Activated T-helper 17 cell treated with anti-CD3 and anti-CD28 coated beads, Interleukin-2, amount 50 U/mL, for 72 hours (primary cell): ENCODE measurements at regions not wholly inside any gene's neighbourhood (a gene's known extent, or its start where the extent isn't known, plus 50 kb on each side); places are given as distances from the start of the nearest gene placed in this dataset.

Source experiments
- ATAC-seq: fragments of 150-1000 bp; cut with Tn5 transposase; replicated peaks from 2 replicates; pipeline ENCODE4 v1.10.0; 2021; ENCODE audit warnings: mild to moderate bottlenecking, moderate library complexity
- H3K27ac Mint-ChIP-seq: one replicate; pipeline ENCODE4 v1.8.0; 2022; ENCODE audit warnings: mixed read lengths
- H3K27me3 Mint-ChIP-seq: one replicate; pipeline ENCODE4 v1.8.0; 2022; ENCODE audit warnings: mixed read lengths
- H3K36me3 Mint-ChIP-seq: one replicate; pipeline ENCODE4 v1.8.0; 2022; ENCODE audit warnings: low read depth, mild to moderate bottlenecking, mixed read lengths
- H3K4me1 Mint-ChIP-seq: one replicate; pipeline ENCODE4 v1.8.0; 2022; ENCODE audit warnings: mixed read lengths
- H3K4me3 Mint-ChIP-seq: one replicate; pipeline ENCODE4 v1.8.0; 2022; ENCODE audit warnings: mild to moderate bottlenecking, mixed read lengths
- H3K9me3 Mint-ChIP-seq: one replicate; pipeline ENCODE4 v1.8.0; 2022; ENCODE audit warnings: mixed read lengths

- Mint-ChIP-seq H3K27me3 (no peaks in the 10 kb centered on the region), H3K4me3 (no peak overlapping the region), H3K27ac (no peak overlapping the region), H3K4me1 (no peaks in the 10 kb centered on the region), H3K36me3 (no peaks in the 10 kb centered on the region), H3K9me3 (peaks cover 10% of the 10 kb centered on the region)
- ATAC-seq: no peak
These were observed 748.2 kb upstream of the CELF4 start for GRCh38 chr18:38313831-38314230.

GRCh38 chr18:38312532-38312931 is 746.9 kb upstream of the CELF4 start:
- no peaks in the 10 kb centered on the region for H3K36me3 Mint-ChIP-seq
- H3K4me3 Mint-ChIP-seq: no peak overlapping the region
- H3K27ac Mint-ChIP-seq: no peak overlapping the region
- ATAC-seq: no peak
- H3K9me3 Mint-ChIP-seq: peaks cover 11% of the 10 kb centered on the region
- no peaks in the 10 kb centered on the region for H3K4me1 Mint-ChIP-seq
- H3K27me3 Mint-ChIP-seq: no peaks in the 10 kb centered on the region

GRCh38 chr18:38310936-38311335 is 745.3 kb upstream of the CELF4 start:
- Mint-ChIP-seq H3K27me3 (no peaks in the 10 kb centered on the region), H3K9me3 (peaks cover 11% of the 10 kb centered on the region), H3K36me3 (no peaks in the 10 kb centered on the region), H3K27ac (no peak overlapping the region), H3K4me3 (no peak overlapping the region), H3K4me1 (no peaks in the 10 kb centered on the region)
- no peak for ATAC-seq

- Mint-ChIP-seq H3K27me3 (no peaks in the 10 kb centered on the region), H3K36me3 (no peaks in the 10 kb centered on the region), H3K4me3 (no peak overlapping the region), H3K4me1 (no peaks in the 10 kb centered on the region), H3K27ac (no peak overlapping the region), H3K9me3 (peaks cover 12% of the 10 kb centered on the region)
- no peak for ATAC-seq
These were observed 742.3 kb upstream of the CELF4 start for GRCh38 chr18:38307914-38308313.

GRCh38 chr18:38305961-38306360 is 740.4 kb upstream of the CELF4 start:
- Mint-ChIP-seq H3K9me3 (peaks cover 12% of the 10 kb centered on the region), H3K4me1 (no peaks in the 10 kb centered on the region), H3K36me3 (no peaks in the 10 kb centered on the region), H3K27me3 (no peaks in the 10 kb centered on the region), H3K4me3 (no peak overlapping the region), H3K27ac (no peak overlapping the region)
- no peak for ATAC-seq

GRCh38 chr18:38301621-38302020 is 736.0 kb upstream of the CELF4 start:
- Mint-ChIP-seq H3K36me3 (no peaks in the 10 kb centered on the region), H3K27ac (no peak overlapping the region), H3K9me3 (peaks cover 13% of the 10 kb centered on the region), H3K4me3 (no peak overlapping the region), H3K4me1 (no peaks in the 10 kb centered on the region), H3K27me3 (no peaks in the 10 kb centered on the region)
- ATAC-seq: no peak

GRCh38 chr18:38297910-38298309 is 732.3 kb upstream of the CELF4 start:
- Mint-ChIP-seq H3K27me3 (no peaks in the 10 kb centered on the region), H3K36me3 (no peaks in the 10 kb centered on the region), H3K9me3 (peaks cover 7% of the 10 kb centered on the region), H3K4me1 (no peaks in the 10 kb centered on the region), H3K27ac (no peak overlapping the region), H3K4me3 (no peak overlapping the region)
- ATAC-seq: no peak

- no peak overlapping the region for H3K4me3 Mint-ChIP-seq
- no peak for ATAC-seq
- H3K4me1 Mint-ChIP-seq: no peaks in the 10 kb centered on the region
- no peaks in the 10 kb centered on the region for H3K36me3 Mint-ChIP-seq
- H3K27ac Mint-ChIP-seq: no peak overlapping the region
- H3K9me3 Mint-ChIP-seq: peaks cover 27% of the 10 kb centered on the region
- H3K27me3 Mint-ChIP-seq: no peaks in the 10 kb centered on the region
These were observed 724.6 kb upstream of the CELF4 start for GRCh38 chr18:38290229-38290628.

- Mint-ChIP-seq H3K27me3 (no peaks in the 10 kb centered on the region), H3K36me3 (no peaks in the 10 kb centered on the region), H3K27ac (no peak overlapping the region), H3K4me1 (no peaks in the 10 kb centered on the region), H3K4me3 (no peak overlapping the region), H3K9me3 (peaks cover 25% of the 10 kb centered on the region)
- no peak for ATAC-seq
These were observed 719.4 kb upstream of the CELF4 start for GRCh38 chr18:38284972-38285371.

GRCh38 chr18:38263066-38263465 is 697.5 kb upstream of the CELF4 start:
- Mint-ChIP-seq H3K9me3 (no peaks in the 10 kb centered on the region), H3K27ac (no peak overlapping the region), H3K27me3 (no peaks in the 10 kb centered on the region), H3K4me3 (no peak overlapping the region), H3K4me1 (no peaks in the 10 kb centered on the region), H3K36me3 (no peaks in the 10 kb centered on the region)
- no peak for ATAC-seq

GRCh38 chr18:38262661-38263060 is 697.1 kb upstream of the CELF4 start:
- ATAC-seq: no peak
- no peaks in the 10 kb centered on the region for H3K4me1 Mint-ChIP-seq
- H3K36me3 Mint-ChIP-seq: no peaks in the 10 kb centered on the region
- H3K27ac Mint-ChIP-seq: no peak overlapping the region
- no peaks in the 10 kb centered on the region for H3K9me3 Mint-ChIP-seq
- no peak overlapping the region for H3K4me3 Mint-ChIP-seq
- H3K27me3 Mint-ChIP-seq: no peaks in the 10 kb centered on the region

- peaks cover 15% of the 10 kb centered on the region for H3K9me3 Mint-ChIP-seq
These were observed 692.1 kb upstream of the CELF4 start for GRCh38 chr18:38257661-38258060.

GRCh38 chr18:38256366-38256765 is 690.8 kb upstream of the CELF4 start:
- H3K9me3 Mint-ChIP-seq: peaks cover 15% of the 10 kb centered on the region
- H3K4me1 Mint-ChIP-seq: no peaks in the 10 kb centered on the region
- no peaks in the 10 kb centered on the region for H3K36me3 Mint-ChIP-seq
- no peak for ATAC-seq
- H3K4me3 Mint-ChIP-seq: no peak overlapping the region
- no peak overlapping the region for H3K27ac Mint-ChIP-seq
- no peaks in the 10 kb centered on the region for H3K27me3 Mint-ChIP-seq

More at GRCh38 chr18:38257661-38258060, 692.1 kb upstream of the CELF4 start:
- H3K4me1 Mint-ChIP-seq: no peaks in the 10 kb centered on the region
- H3K27me3 Mint-ChIP-seq: no peaks in the 10 kb centered on the region
- no peak overlapping the region for H3K27ac Mint-ChIP-seq
- no peak for ATAC-seq
- no peak overlapping the region for H3K4me3 Mint-ChIP-seq
- H3K36me3 Mint-ChIP-seq: no peaks in the 10 kb centered on the region

- ATAC-seq: no peak
- Mint-ChIP-seq H3K4me1 (no peaks in the 10 kb centered on the region), H3K9me3 (peaks cover 14% of the 10 kb centered on the region), H3K27ac (no peak overlapping the region), H3K36me3 (no peaks in the 10 kb centered on the region), H3K4me3 (no peak overlapping the region), H3K27me3 (no peaks in the 10 kb centered on the region)
These were observed 685.4 kb upstream of the CELF4 start for GRCh38 chr18:38250971-38251370.

GRCh38 chr18:38244480-38244879 is 678.9 kb upstream of the CELF4 start:
- H3K27ac Mint-ChIP-seq: no peak overlapping the region
- H3K27me3 Mint-ChIP-seq: no peaks in the 10 kb centered on the region
- no peak for ATAC-seq
- H3K4me1 Mint-ChIP-seq: no peaks in the 10 kb centered on the region
- H3K4me3 Mint-ChIP-seq: no peak overlapping the region
- no peaks in the 10 kb centered on the region for H3K36me3 Mint-ChIP-seq
- peaks cover 11% of the 10 kb centered on the region for H3K9me3 Mint-ChIP-seq

- Mint-ChIP-seq H3K4me3 (no peak overlapping the region), H3K36me3 (no peaks in the 10 kb centered on the region), H3K27me3 (no peaks in the 10 kb centered on the region), H3K9me3 (peaks cover 16% of the 10 kb centered on the region), H3K27ac (no peak overlapping the region), H3K4me1 (no peaks in the 10 kb centered on the region)
- no peak for ATAC-seq
These were observed 677.7 kb upstream of the CELF4 start for GRCh38 chr18:38243291-38243690.
